GM23248 (cell line): ENCODE measurements at regions not wholly inside any gene's neighbourhood (a gene's known extent, or its start where the extent isn't known, plus 50 kb on each side); places are given as distances from the start of the nearest gene placed in this dataset.

Experiments
- EZH2 ChIP-seq: fragments of 200-600 bp; sonication (generic); IDR thresholded peaks from 2 replicates; pipeline ENCODE4 v1.6.1; 2018; ENCODE audit warnings: antibody characterized with exemption, mild to moderate bottlenecking; ENCODE audit not compliant: insufficient read depth, poor library complexity, severe bottlenecking
- EZH2phosphoT487 ChIP-seq: fragments of 200-600 bp; sonication (generic); IDR thresholded peaks from 2 replicates; pipeline ENCODE4 v1.6.1; 2018; ENCODE audit warnings: antibody characterized with exemption, moderate library complexity, mild to moderate bottlenecking, low read depth; ENCODE audit not compliant: insufficient read depth

- TF ChIP-seq EZH2phosphoT487, result no peak
- TF ChIP-seq EZH2, result no peak
These were observed 315.2 kb downstream of the AJAP1 start for GRCh38 chr1:4969556-4970129.
